Panc1 (cell line): ENCODE measurements at regions not wholly inside any gene's neighbourhood (a gene's known extent, or its start where the extent isn't known, plus 50 kb on each side); places are given as distances from the start of the nearest gene placed in this dataset.

ENCODE experiments used
- POLR2AphosphoS5 ChIP-seq: IDR thresholded peaks from 2 replicates; pipeline ENCODE4 v1.6.1; 2012; ENCODE audit warnings: mild to moderate bottlenecking, low read depth, low read length, moderate library complexity
- SIN3A ChIP-seq: IDR thresholded peaks from 2 replicates; pipeline ENCODE4 v1.6.1; 2012; ENCODE audit warnings: low read depth, mild to moderate bottlenecking, low read length, moderate library complexity, borderline replicate concordance; ENCODE audit not compliant: insufficient read depth
- TCF7L2 ChIP-seq: IDR thresholded peaks from 2 replicates; pipeline ENCODE4 v1.6.1; 2011; ENCODE audit warnings: mild to moderate bottlenecking, low read depth, low read length, inconsistent platforms
- TF ChIP-seq, protein P1 (sequence below): fragments of 450-650 bp; IDR thresholded peaks from 2 replicates; pipeline ENCODE4 v1.5.1; 2017; ENCODE audit warnings: mild to moderate bottlenecking

DNA sequence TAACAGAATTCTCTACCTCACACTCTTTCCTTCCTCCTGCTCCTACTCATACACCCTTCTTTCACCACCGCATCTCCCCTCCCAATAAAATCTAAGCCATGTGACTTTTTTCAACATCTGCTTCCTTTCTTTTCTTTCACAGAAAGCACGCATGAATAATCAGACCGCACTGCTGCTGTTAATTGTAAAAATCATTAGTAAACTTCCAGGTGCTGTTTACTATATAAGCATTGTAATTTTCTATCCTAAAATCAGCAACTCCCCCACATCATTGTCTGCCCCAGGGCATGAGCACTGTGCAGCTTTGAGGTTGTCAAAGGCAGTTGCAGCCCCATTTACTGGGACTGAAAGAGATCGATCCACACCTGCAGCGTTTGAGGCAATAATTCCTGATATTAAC, 782.6 kb upstream of the ID2 start:
- TF ChIP-seq, protein P1, sequence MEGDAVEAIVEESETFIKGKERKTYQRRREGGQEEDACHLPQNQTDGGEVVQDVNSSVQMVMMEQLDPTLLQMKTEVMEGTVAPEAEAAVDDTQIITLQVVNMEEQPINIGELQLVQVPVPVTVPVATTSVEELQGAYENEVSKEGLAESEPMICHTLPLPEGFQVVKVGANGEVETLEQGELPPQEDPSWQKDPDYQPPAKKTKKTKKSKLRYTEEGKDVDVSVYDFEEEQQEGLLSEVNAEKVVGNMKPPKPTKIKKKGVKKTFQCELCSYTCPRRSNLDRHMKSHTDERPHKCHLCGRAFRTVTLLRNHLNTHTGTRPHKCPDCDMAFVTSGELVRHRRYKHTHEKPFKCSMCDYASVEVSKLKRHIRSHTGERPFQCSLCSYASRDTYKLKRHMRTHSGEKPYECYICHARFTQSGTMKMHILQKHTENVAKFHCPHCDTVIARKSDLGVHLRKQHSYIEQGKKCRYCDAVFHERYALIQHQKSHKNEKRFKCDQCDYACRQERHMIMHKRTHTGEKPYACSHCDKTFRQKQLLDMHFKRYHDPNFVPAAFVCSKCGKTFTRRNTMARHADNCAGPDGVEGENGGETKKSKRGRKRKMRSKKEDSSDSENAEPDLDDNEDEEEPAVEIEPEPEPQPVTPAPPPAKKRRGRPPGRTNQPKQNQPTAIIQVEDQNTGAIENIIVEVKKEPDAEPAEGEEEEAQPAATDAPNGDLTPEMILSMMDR, result no peak
- TF ChIP-seq POLR2AphosphoS5, result no peak
- TF ChIP-seq TCF7L2, result no peak
- TF ChIP-seq SIN3A, result no peak
